ENCODE measurements at regions not wholly inside any gene's neighbourhood (a gene's known extent, or its start where the extent isn't known, plus 50 kb on each side); places are given as distances from the start of the nearest gene placed in this dataset.

DNA sequence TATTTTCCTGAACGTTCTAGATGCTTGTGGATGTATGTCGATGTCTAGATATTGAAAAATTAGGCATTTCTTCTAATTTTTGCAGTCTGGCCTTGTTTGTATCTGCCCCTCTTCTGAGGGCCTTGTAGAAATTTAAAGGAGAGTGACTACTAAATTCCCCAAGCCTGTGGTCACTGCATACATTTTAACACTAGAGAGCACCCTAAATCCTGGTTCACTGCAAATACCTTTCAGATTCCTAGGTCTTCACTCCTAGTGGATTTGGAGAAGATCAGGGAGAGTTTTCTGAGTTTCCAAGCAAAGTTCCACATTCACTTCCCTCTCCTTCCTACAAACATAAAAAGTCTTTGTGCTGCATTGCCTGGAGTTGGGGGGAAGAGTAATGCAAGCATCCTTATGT, 1272.5 kb downstream of the OLFM4 start:
- CTCF ChIA-PET: no interaction called here
- TF ChIP-seq ELF4 (IDR thresholded peaks at IDR 0.05) (no peak), ZNF384 (IDR thresholded peaks at IDR 0.05) (no peak), NFRKB (IDR thresholded peaks at IDR 0.05) (no peak), HDGF (IDR thresholded peaks at IDR 0.05; ENCODE audit: borderline replicate concordance) (no peak), PKNOX1 (IDR thresholded peaks at IDR 0.05) (no peak), FOXA1 (IDR thresholded peaks at IDR 0.05) (no peak), BHLHE40 (IDR thresholded peaks at IDR 0.05; ENCODE audit: borderline replicate concordance) (no peak), LEF1 (IDR thresholded peaks at IDR 0.05; ENCODE audit: borderline replicate concordance) (no peak), SUZ12 (IDR thresholded peaks at IDR 0.05) (no peak), L3MBTL2 (conservative IDR thresholded peaks at IDR 0.05) (no peak), TARDBP (IDR thresholded peaks at IDR 0.05) (no peak), FOXM1 (IDR thresholded peaks at IDR 0.05; ENCODE audit: borderline replicate concordance) (no peak), ARNT (IDR thresholded peaks at IDR 0.05) (no peak), FOXK2 (IDR thresholded peaks at IDR 0.05) (no peak), SP1 (IDR thresholded peaks at IDR 0.05) (no peak), CTBP1 (IDR thresholded peaks at IDR 0.05; ENCODE audit: borderline replicate concordance) (no peak)
- DNase-seq (ENCODE audit: extremely low spot score): no peak
- POLR2A ChIA-PET: no interaction called here

DNA sequence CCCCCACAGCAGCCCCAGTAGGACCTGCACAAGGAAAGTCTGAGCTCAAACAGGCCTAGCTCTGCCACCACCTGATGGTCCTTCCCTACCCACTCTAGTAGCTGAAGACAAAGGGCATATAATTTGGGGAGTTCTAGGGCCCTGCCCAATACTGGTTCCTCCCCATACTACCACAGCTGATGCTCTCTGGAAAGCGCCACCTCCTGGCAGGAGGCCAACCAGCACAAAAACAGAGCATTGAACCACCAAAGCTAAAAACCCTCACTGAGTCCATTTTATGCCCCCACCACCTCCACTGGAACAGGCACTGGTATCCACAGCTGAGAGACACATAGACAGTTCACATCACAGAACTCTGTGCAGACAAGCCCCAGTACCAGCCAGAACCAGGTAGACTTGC, 1276.8 kb downstream of the OLFM4 start:
- POLR2A ChIA-PET: no interaction called here
- no peak for TF ChIP-seq CTBP1 (IDR thresholded peaks at IDR 0.05; ENCODE audit: borderline replicate concordance)
- no peak for TF ChIP-seq SP1 (IDR thresholded peaks at IDR 0.05)
- no peak for TF ChIP-seq ARNT (IDR thresholded peaks at IDR 0.05)
- no peak for TF ChIP-seq L3MBTL2 (conservative IDR thresholded peaks at IDR 0.05)
- no peak for TF ChIP-seq HDGF (IDR thresholded peaks at IDR 0.05; ENCODE audit: borderline replicate concordance)
- TF ChIP-seq NFRKB (IDR thresholded peaks at IDR 0.05): no peak
- TF ChIP-seq FOXA1 (IDR thresholded peaks at IDR 0.05): no peak
- no peak for TF ChIP-seq LEF1 (IDR thresholded peaks at IDR 0.05; ENCODE audit: borderline replicate concordance)
- TF ChIP-seq BHLHE40 (IDR thresholded peaks at IDR 0.05; ENCODE audit: borderline replicate concordance): no peak
- no peak for TF ChIP-seq TARDBP (IDR thresholded peaks at IDR 0.05)
- no peak for TF ChIP-seq PKNOX1 (IDR thresholded peaks at IDR 0.05)
- TF ChIP-seq ELF4 (IDR thresholded peaks at IDR 0.05): no peak
- no peak for TF ChIP-seq FOXK2 (IDR thresholded peaks at IDR 0.05)
- no peak for TF ChIP-seq ZNF384 (IDR thresholded peaks at IDR 0.05)
- TF ChIP-seq SUZ12 (IDR thresholded peaks at IDR 0.05): no peak
- CTCF ChIA-PET: no interaction called here
- no peak for DNase-seq (ENCODE audit: extremely low spot score)

DNA sequence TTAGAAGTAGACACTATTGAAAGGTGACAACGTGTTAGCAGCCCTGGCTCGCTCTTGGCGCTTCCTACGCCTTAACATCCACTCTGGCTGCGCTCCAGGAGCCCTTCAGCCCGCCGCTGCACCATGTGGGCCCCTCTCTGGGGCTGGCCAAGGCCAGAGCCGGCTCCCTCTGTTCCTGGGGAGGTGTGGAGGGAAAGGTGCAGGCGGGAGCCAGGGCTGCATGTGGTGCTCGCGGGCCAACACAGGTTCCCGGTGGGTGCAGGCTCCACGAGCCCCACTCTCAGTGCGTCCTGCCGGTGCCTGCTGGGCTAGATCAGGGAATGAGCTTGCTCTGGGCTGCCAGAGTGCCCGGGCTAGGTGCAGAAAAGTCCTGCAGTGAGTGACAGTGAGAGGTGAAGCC, 1284.3 kb downstream of the OLFM4 start:
- ChIA-PET CTCF (no interaction called here), POLR2A (no interaction called here)
- no peak for DNase-seq (ENCODE audit: extremely low spot score)
- TF ChIP-seq L3MBTL2 (conservative IDR thresholded peaks at IDR 0.05): no peak
- no peak for TF ChIP-seq SUZ12 (IDR thresholded peaks at IDR 0.05)
- TF ChIP-seq SP1 (IDR thresholded peaks at IDR 0.05): no peak
- no peak for TF ChIP-seq CTBP1 (IDR thresholded peaks at IDR 0.05; ENCODE audit: borderline replicate concordance)
- TF ChIP-seq ZNF384 (IDR thresholded peaks at IDR 0.05): no peak
- TF ChIP-seq ELF4 (IDR thresholded peaks at IDR 0.05): no peak
- TF ChIP-seq NFRKB (IDR thresholded peaks at IDR 0.05): no peak
- TF ChIP-seq LEF1 (IDR thresholded peaks at IDR 0.05; ENCODE audit: borderline replicate concordance): no peak
- TF ChIP-seq TARDBP (IDR thresholded peaks at IDR 0.05): no peak
- no peak for TF ChIP-seq FOXM1 (IDR thresholded peaks at IDR 0.05; ENCODE audit: borderline replicate concordance)
- TF ChIP-seq BHLHE40 (IDR thresholded peaks at IDR 0.05; ENCODE audit: borderline replicate concordance): no peak
- TF ChIP-seq PKNOX1 (IDR thresholded peaks at IDR 0.05): no peak
- no peak for TF ChIP-seq HDGF (IDR thresholded peaks at IDR 0.05; ENCODE audit: borderline replicate concordance)

- CTCF ChIA-PET: no interaction called here
- POLR2A ChIA-PET: no interaction called here
- no peak for DNase-seq (ENCODE audit: extremely low spot score)
- TF ChIP-seq LEF1 (IDR thresholded peaks at IDR 0.05; ENCODE audit: borderline replicate concordance): no peak
- no peak for TF ChIP-seq CTBP1 (IDR thresholded peaks at IDR 0.05; ENCODE audit: borderline replicate concordance)
- TF ChIP-seq ELF4 (IDR thresholded peaks at IDR 0.05): no peak
- no peak for TF ChIP-seq PKNOX1 (IDR thresholded peaks at IDR 0.05)
- TF ChIP-seq ARNT (IDR thresholded peaks at IDR 0.05): no peak
- no peak for TF ChIP-seq SP1 (IDR thresholded peaks at IDR 0.05)
- TF ChIP-seq HDGF (IDR thresholded peaks at IDR 0.05; ENCODE audit: borderline replicate concordance): no peak
- no peak for TF ChIP-seq FOXM1 (IDR thresholded peaks at IDR 0.05; ENCODE audit: borderline replicate concordance)
- no peak for TF ChIP-seq ZNF384 (IDR thresholded peaks at IDR 0.05)
- no peak for TF ChIP-seq BHLHE40 (IDR thresholded peaks at IDR 0.05; ENCODE audit: borderline replicate concordance)
- TF ChIP-seq FOXK2 (IDR thresholded peaks at IDR 0.05): no peak
- TF ChIP-seq L3MBTL2 (conservative IDR thresholded peaks at IDR 0.05): no peak
- no peak for TF ChIP-seq TARDBP (IDR thresholded peaks at IDR 0.05)
- no peak for TF ChIP-seq FOXA1 (IDR thresholded peaks at IDR 0.05)
- TF ChIP-seq SUZ12 (IDR thresholded peaks at IDR 0.05): no peak
- TF ChIP-seq NFRKB (IDR thresholded peaks at IDR 0.05): no peak
Observed at GRCh38 chr13:54317722-54318121, 1289.1 kb downstream of the OLFM4 start.

- POLR2A ChIA-PET: no interaction called here
- TF ChIP-seq BHLHE40 (IDR thresholded peaks at IDR 0.05; ENCODE audit: borderline replicate concordance) (no peak), LEF1 (IDR thresholded peaks at IDR 0.05; ENCODE audit: borderline replicate concordance) (no peak), CTBP1 (IDR thresholded peaks at IDR 0.05; ENCODE audit: borderline replicate concordance) (no peak)
- no peak for DNase-seq (ENCODE audit: extremely low spot score)
- CTCF ChIA-PET: no interaction called here
Observed at GRCh38 chr13:54337540-54337939, 1308.9 kb downstream of the OLFM4 start.

DNA sequence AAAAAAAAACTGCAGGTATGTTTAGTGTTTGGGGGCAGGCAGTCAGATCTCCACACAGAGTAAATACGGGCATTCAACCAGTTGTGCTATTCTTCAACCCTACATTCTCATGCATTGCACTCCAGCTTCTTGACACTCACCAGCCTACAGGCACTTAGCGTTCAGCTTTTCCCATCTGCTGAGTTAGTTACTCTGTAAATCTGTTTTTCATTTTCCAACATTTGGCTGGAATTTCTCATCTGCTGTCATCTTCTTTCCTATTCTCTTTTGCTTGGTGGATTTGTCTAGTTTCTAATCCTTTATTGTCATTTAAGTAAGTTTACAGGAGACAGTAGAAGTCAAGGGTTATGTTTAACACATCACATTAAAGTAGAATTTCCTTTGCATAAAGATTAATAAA, 1318.9 kb downstream of the OLFM4 start:
- POLR2A ChIA-PET: no interaction called here
- CTCF ChIA-PET: no interaction called here
- TF ChIP-seq LEF1 (IDR thresholded peaks at IDR 0.05; ENCODE audit: borderline replicate concordance): no peak
- TF ChIP-seq SUZ12 (IDR thresholded peaks at IDR 0.05): no peak
- TF ChIP-seq NFRKB (IDR thresholded peaks at IDR 0.05): no peak
- TF ChIP-seq ARNT (IDR thresholded peaks at IDR 0.05): no peak
- TF ChIP-seq CTBP1 (IDR thresholded peaks at IDR 0.05; ENCODE audit: borderline replicate concordance): no peak
- DNase-seq (ENCODE audit: extremely low spot score): no peak
